H9 (cell line): ENCODE measurements at regions not wholly inside any gene's neighbourhood (a gene's known extent, or its start where the extent isn't known, plus 50 kb on each side); places are given as distances from the start of the nearest gene placed in this dataset.

Source experiments
- DNase-seq: peaks from one replicate; pipeline ENCODE4 v3.0.0-alpha.2; 2017
- H2AFZ ChIP-seq: one replicate; pipeline ENCODE4 v1.6.1; 2013; ENCODE audit warnings: mild to moderate bottlenecking, low read length, control low read depth, moderate library complexity
- H2AK5ac ChIP-seq: 2 replicates; pipeline ENCODE4 v1.6.1; 2013; ENCODE audit warnings: low read length, control low read depth, mixed read lengths; ENCODE audit not compliant: insufficient read length
- H2BK120ac ChIP-seq: one replicate; pipeline ENCODE4 v1.6.1; 2013; ENCODE audit warnings: low read depth, mild to moderate bottlenecking, low read length, control low read depth, inconsistent platforms; ENCODE audit not compliant: poor library complexity, severe bottlenecking
- H2BK12ac ChIP-seq: 2 replicates; pipeline ENCODE4 v1.6.1; 2013; ENCODE audit warnings: low read length, control low read depth, mixed read lengths, low read depth; ENCODE audit not compliant: insufficient read length
- H2BK15ac ChIP-seq: 2 replicates; pipeline ENCODE4 v1.6.1; 2013; ENCODE audit warnings: low read depth, low read length, control low read depth
- H2BK20ac ChIP-seq: one replicate; pipeline ENCODE4 v1.6.1; 2013; ENCODE audit warnings: low read depth, mild to moderate bottlenecking, low read length, control low read depth, inconsistent platforms; ENCODE audit not compliant: poor library complexity, severe bottlenecking
- H2BK5ac ChIP-seq: 2 replicates; pipeline ENCODE4 v1.6.1; 2013; ENCODE audit warnings: low read length, control low read depth, mixed read lengths; ENCODE audit not compliant: insufficient read length
- H3K14ac ChIP-seq: 2 replicates; pipeline ENCODE4 v1.6.1; 2013; ENCODE audit warnings: low read length, control low read depth; ENCODE audit not compliant: insufficient read depth
- H3K18ac ChIP-seq: 2 replicates; pipeline ENCODE4 v1.6.1; 2013; ENCODE audit warnings: low read depth, mild to moderate bottlenecking, mixed read lengths, low read length, control low read depth; ENCODE audit not compliant: insufficient read length
- H3K23ac ChIP-seq: 2 replicates; pipeline ENCODE4 v1.6.1; 2013; ENCODE audit warnings: low read length, control low read depth, mixed read lengths, low read depth; ENCODE audit not compliant: insufficient read length
- H3K23me2 ChIP-seq: 2 replicates; pipeline ENCODE4 v1.6.1; 2013; ENCODE audit warnings: low read depth, mild to moderate bottlenecking, mixed read lengths, low read length, control low read depth; ENCODE audit not compliant: insufficient read length, poor library complexity, severe bottlenecking
- H3K27ac ChIP-seq: 2 replicates; pipeline ENCODE4 v1.5.1; 2013; ENCODE audit warnings: low read length, control low read depth, mixed read lengths, low read depth; ENCODE audit not compliant: insufficient read length
- H3K27me3 ChIP-seq: 2 replicates; pipeline ENCODE4 v1.6.1; 2013; ENCODE audit warnings: low read length, control low read depth, inconsistent platforms; ENCODE audit not compliant: insufficient read depth
- H3K4ac ChIP-seq: 2 replicates; pipeline ENCODE4 v1.6.1; 2013; ENCODE audit warnings: low read depth, mild to moderate bottlenecking, control low read depth, inconsistent platforms, low read length, moderate library complexity
- H3K4me1 ChIP-seq: 2 replicates; pipeline ENCODE4 v1.6.1; 2013; ENCODE audit warnings: low read length, control low read depth, inconsistent platforms; ENCODE audit not compliant: insufficient read depth
- H3K4me2 ChIP-seq: 2 replicates; pipeline ENCODE4 v1.6.1; 2013; ENCODE audit warnings: low read length, control low read depth, mixed read lengths; ENCODE audit not compliant: insufficient read length, insufficient read depth
- H3K56ac ChIP-seq: 2 replicates; pipeline ENCODE4 v1.6.1; 2013; ENCODE audit warnings: low read depth, mild to moderate bottlenecking, mixed read lengths, low read length, control low read depth; ENCODE audit not compliant: insufficient read length
- H3K79me1 ChIP-seq: 2 replicates; pipeline ENCODE4 v1.6.1; 2013; ENCODE audit warnings: low read depth, mild to moderate bottlenecking, moderate library complexity, low read length, control low read depth, inconsistent platforms; ENCODE audit not compliant: insufficient read depth, poor library complexity, severe bottlenecking
- H3K79me2 ChIP-seq: 2 replicates; pipeline ENCODE4 v1.6.1; 2013; ENCODE audit warnings: low read length, control low read depth, inconsistent platforms; ENCODE audit not compliant: insufficient read depth
- H3K9ac ChIP-seq: 2 replicates; pipeline ENCODE4 v1.6.1; 2013; ENCODE audit warnings: low read length, control low read depth, mixed read lengths; ENCODE audit not compliant: insufficient read length; ENCODE audit errors: extremely low read depth
- H3K9me3 ChIP-seq: one replicate; pipeline ENCODE4 v1.6.1; 2013; ENCODE audit warnings: low read depth, low read length, inconsistent platforms; ENCODE audit not compliant: control insufficient read depth
- H3T11ph ChIP-seq: one replicate; pipeline ENCODE4 v1.6.1; 2013; ENCODE audit warnings: mild to moderate bottlenecking, low read length, control low read depth, inconsistent platforms
- H4K20me1 ChIP-seq: one replicate; pipeline ENCODE4 v1.6.1; 2013; ENCODE audit not compliant: control insufficient read depth, insufficient read length, insufficient read depth
- H4K5ac ChIP-seq: 2 replicates; pipeline ENCODE4 v1.6.1; 2013; ENCODE audit warnings: low read depth, mild to moderate bottlenecking, mixed read lengths, low read length, control low read depth; ENCODE audit not compliant: insufficient read length
- H4K8ac ChIP-seq: replicated peaks from 2 replicates; pipeline ENCODE4 v1.6.1; 2013; ENCODE audit warnings: low read length, control low read depth, mixed read lengths, low read depth; ENCODE audit not compliant: insufficient read length
- H4K91ac ChIP-seq: 2 replicates; pipeline ENCODE4 v1.6.1; 2013; ENCODE audit warnings: low read depth, mild to moderate bottlenecking, moderate library complexity, mixed read lengths, low read length, control low read depth; ENCODE audit not compliant: insufficient read length
- H3K27ac Mint-ChIP-seq, 3 experiments: 2 replicates in 2 of 3; 3 replicates in 1 of 3; pipeline ENCODE4 v1.8.0; 2020 to 2021; ENCODE audit warnings: mixed read lengths in 3 of 3, mild to moderate bottlenecking in 1 of 3, moderate library complexity in 1 of 3
- H3K27me3 Mint-ChIP-seq: 2 replicates; pipeline ENCODE4 v1.8.0; 2021; ENCODE audit warnings: low read depth, mild to moderate bottlenecking, moderate library complexity, mixed read lengths
- H3K36me3 Mint-ChIP-seq, 3 experiments: 2 replicates in 2 of 3; 3 replicates in 1 of 3; pipeline ENCODE4 v1.8.0; 2020 to 2021; ENCODE audit warnings: low read depth in 3 of 3, mixed read lengths in 3 of 3; ENCODE audit not compliant: insufficient read depth in 1 of 3
- H3K4me1 Mint-ChIP-seq, 2 experiments: 2 replicates each; pipeline ENCODE4 v1.8.0; 2020; ENCODE audit warnings: mixed read lengths in 2 of 2
- H3K4me3 Mint-ChIP-seq, 2 experiments: 2 replicates in 1 of 2; 3 replicates in 1 of 2; pipeline ENCODE4 v1.8.0; 2020 to 2021; ENCODE audit warnings: mild to moderate bottlenecking in 2 of 2, mixed read lengths in 2 of 2, moderate library complexity in 1 of 2
- H3K9me3 Mint-ChIP-seq, 2 experiments: 2 replicates in 1 of 2; 3 replicates in 1 of 2; pipeline ENCODE4 v1.8.0; 2020; ENCODE audit warnings: mild to moderate bottlenecking in 2 of 2, mixed read lengths in 2 of 2, moderate library complexity in 1 of 2
- CTCF ChIP-seq: fragments of 200-600 bp; sonication (generic); conservative IDR thresholded peaks from 3 replicates; pipeline ENCODE4 v1.8.0; 2021; ENCODE audit warnings: antibody characterized with exemption, mild to moderate bottlenecking
- WGBS: extraction: QIAGEN DNeasy Blood & Tissue Kit; methylation state at CpG from one replicate; pipeline ENCODE4 v1.1.7; 2013; ENCODE audit warnings: missing lambda C conversion rate, low lambda C conversion rate, mixed read lengths; ENCODE audit not compliant: insufficient read length; ENCODE audit errors: extremely low coverage; 5-methylcytosine and 5-hydroxymethylcytosine counted together

DNA sequence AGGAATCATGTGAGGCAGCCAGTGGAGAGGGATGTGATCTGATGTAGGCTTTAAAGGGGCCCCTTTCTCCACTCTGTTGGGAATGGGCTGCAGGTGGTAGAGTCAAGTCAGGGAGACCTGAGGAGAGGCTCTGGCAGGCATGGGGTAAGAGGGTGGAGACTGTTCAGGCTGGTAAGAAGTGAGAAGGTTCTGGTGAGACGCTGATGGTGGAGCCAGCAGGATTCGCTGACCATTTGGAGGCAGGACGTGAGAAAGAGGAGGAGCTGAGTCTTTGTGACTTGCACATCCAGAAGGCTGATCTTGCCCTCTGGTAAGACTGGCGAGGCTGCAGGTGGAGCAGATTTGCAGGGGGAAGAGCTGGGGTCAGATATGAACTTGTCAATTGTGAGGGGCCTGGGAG lies 248.0 kb downstream of the NSG2 start:
- Histone ChIP-seq H3K79me2 (no peaks in the 10 kb centered on the region), H2BK120ac (no peak overlapping the region), H3K18ac (no peak overlapping the region), H3K4ac (no peak overlapping the region), H3K27me3 (no peaks in the 10 kb centered on the region), H2BK12ac (no peak overlapping the region), H2BK15ac (no peak overlapping the region), H3K9me3 (no peaks in the 10 kb centered on the region), H3K56ac (no peak overlapping the region), H4K20me1 (no peaks in the 10 kb centered on the region), H3K14ac (no peak overlapping the region), H3K4me1 (no peaks in the 10 kb centered on the region), H2AK5ac (no peak overlapping the region), H2BK5ac (no peak overlapping the region), H4K8ac (no peak overlapping the region), H2AFZ (no peak overlapping the region), H3K4me2 (no peak overlapping the region), H3K23ac (no peak overlapping the region), H4K5ac (no peak overlapping the region), H3K79me1 (no peaks in the 10 kb centered on the region), H3T11ph (no peak overlapping the region), H2BK20ac (no peak overlapping the region), H3K27ac (no peak overlapping the region), H3K23me2 (no peaks in the 10 kb centered on the region), H3K9ac (no peak overlapping the region), H4K91ac (no peak overlapping the region)
- WGBS, result no CpG with 5 or more reads among the region's 4 CpGs
- Mint-ChIP-seq H3K27me3 (peaks cover 35% of the 10 kb centered on the region), H3K27ac (no peak overlapping the region; a peak in 1 of 7 replicates), H3K9me3 (peaks cover 3 to 5% of the 10 kb centered on the region in 2 experiments; a peak in 3 of 5 replicates), H3K36me3 (no peaks in the 10 kb centered on the region), H3K4me3 (no peak overlapping the region), H3K4me1 (0 out of 4 replicates have a peak, but pooled peaks cover 0 to 3% of the 10 kb centered on the region in 2 experiments)
- no peak for TF ChIP-seq CTCF
- DNase-seq, result peak; percentile 24
